HUES64 (cell line): ENCODE measurements at regions not wholly inside any gene's neighbourhood (a gene's known extent, or its start where the extent isn't known, plus 50 kb on each side); places are given as distances from the start of the nearest gene placed in this dataset.

Experiments
- H3K27ac ChIP-seq: 2 replicates; pipeline ENCODE4 v1.7.0; 2013; ENCODE audit warnings: low read depth, low read length, inconsistent platforms
- H3K27me3 ChIP-seq: 2 replicates; pipeline ENCODE4 v1.6.1; 2013; ENCODE audit warnings: mild to moderate bottlenecking, low read length; ENCODE audit not compliant: insufficient read depth
- H3K36me3 ChIP-seq: 2 replicates; pipeline ENCODE4 v1.6.1; 2013; ENCODE audit warnings: mild to moderate bottlenecking, low read length; ENCODE audit not compliant: insufficient read depth
- H3K4me1 ChIP-seq: 2 replicates; pipeline ENCODE4 v1.6.1; 2013; ENCODE audit warnings: mild to moderate bottlenecking, low read length, moderate library complexity; ENCODE audit not compliant: insufficient read depth
- H3K4me3 ChIP-seq: 2 replicates; pipeline ENCODE4 v1.5.1; 2013; ENCODE audit warnings: mild to moderate bottlenecking, low read length, moderate library complexity
- H3K9ac ChIP-seq: 2 replicates; pipeline ENCODE4 v1.6.1; 2013; ENCODE audit warnings: mild to moderate bottlenecking, low read depth, low read length
- H3K9me3 ChIP-seq: 2 replicates; pipeline ENCODE4 v1.6.1; 2013; ENCODE audit warnings: low read depth, low read length; ENCODE audit not compliant: insufficient read depth
- WGBS: fragments of 150-250, 120-280 bp; methylation state at CpG from one replicate; pipeline ENCODE4 v1.1.7; 2013; ENCODE audit warnings: missing lambda C conversion rate; 5-methylcytosine and 5-hydroxymethylcytosine counted together

DNA sequence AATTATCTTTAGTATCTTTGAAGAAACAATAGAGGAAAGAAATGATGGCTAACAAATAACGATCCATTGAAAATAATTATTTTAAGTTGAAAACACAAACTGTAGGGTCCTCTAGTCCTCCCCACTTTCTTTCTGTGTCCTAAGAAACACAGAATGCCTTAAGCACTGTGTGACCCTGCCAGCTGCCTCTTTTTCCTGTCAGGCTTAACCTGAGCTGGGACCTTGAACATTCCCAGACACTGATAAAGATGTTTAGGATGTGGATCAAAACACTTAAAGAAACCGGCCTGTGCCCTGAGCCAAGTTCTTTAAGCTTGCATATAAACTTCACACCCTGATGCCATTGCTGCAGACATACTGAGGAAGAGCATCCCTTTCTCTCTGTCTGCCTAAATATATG, 755.4 kb upstream of the VRK2 start:
- Histone ChIP-seq H3K27me3 (no peaks in the 10 kb centered on the region), H3K36me3 (no peaks in the 10 kb centered on the region), H3K4me3 (no peak overlapping the region), H3K9me3 (no peaks in the 10 kb centered on the region), H3K27ac (no peak overlapping the region), H3K4me1 (no peaks in the 10 kb centered on the region), H3K9ac (no peak overlapping the region)
- 78% methylated on average over 2 of the region's 2 CpGs for WGBS

DNA sequence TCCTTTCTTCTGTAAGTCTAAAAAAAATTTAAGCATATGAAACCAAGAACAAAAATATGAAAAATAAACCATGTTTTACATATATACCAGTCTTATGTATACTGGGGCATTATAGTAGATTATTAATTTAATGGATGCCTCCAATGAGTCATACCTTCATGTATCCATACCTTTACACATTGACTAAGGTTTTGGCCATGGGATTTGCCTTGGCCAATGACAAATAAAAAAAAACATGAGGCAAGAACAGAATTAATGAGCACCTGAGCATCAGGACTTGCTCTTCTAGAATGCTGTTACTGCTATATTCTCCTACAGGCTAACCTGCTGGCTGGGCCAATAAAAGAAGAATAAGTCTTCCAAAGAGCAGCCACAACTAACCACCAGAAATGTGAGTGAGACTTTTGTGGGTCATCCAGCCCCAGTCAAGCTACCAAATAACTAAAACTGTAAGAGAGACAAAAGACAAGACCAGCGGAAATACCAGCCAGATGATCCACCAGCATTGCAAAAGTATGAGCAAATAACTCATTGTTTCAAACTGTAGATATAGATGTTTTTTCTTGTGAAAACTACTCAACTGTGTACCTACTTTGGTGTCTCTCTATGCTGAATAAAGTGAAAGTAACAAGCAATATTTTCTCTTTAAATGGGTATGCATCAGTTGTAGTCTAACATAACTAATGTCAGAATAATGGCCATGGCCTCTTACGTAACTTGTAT, 749.6 kb upstream of the VRK2 start:
- Histone ChIP-seq H3K4me3 (no peak overlapping the region), H3K9ac (no peak overlapping the region), H3K27ac (no peak overlapping the region), H3K27me3 (no peaks in the 10 kb centered on the region), H3K36me3 (no peaks in the 10 kb centered on the region), H3K4me1 (no peaks in the 10 kb centered on the region), H3K9me3 (no peaks in the 10 kb centered on the region)
- WGBS: 90% methylated on average over 1 of the region's 2 CpGs

DNA sequence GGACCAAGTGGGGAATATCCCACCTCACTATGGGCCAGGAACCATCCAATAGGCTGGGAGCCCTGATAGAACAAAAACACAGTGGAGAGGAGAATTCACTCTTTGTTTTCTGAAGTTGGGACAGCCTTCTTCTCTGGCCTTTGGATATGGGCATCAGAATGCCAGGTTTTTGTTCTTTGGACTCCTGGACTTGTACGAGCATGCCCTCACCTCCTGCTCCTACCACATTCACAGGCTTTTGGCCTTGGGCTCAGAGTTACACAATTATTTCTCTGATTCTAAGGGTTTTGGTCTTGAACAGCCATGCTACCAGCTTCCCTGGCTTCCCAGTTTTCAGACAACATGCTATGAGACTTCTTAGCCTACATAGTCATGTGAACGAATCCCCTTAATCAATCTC, 732.9 kb upstream of the VRK2 start:
- no peaks in the 10 kb centered on the region for H3K27me3 ChIP-seq
- H3K4me3 ChIP-seq: no peak overlapping the region
- no peaks in the 10 kb centered on the region for H3K36me3 ChIP-seq
- H3K9me3 ChIP-seq: no peaks in the 10 kb centered on the region
- H3K27ac ChIP-seq: no peak overlapping the region
- WGBS: 93% methylated on average over 2 of the region's 2 CpGs
- no peaks in the 10 kb centered on the region for H3K4me1 ChIP-seq
- no peak overlapping the region for H3K9ac ChIP-seq

GRCh38 chr2:57314682-57315081, 731.9 kb upstream of the VRK2 start:
- Histone ChIP-seq H3K27ac (no peak overlapping the region), H3K36me3 (no peaks in the 10 kb centered on the region)

GRCh38 chr2:57330447-57330846, 716.2 kb upstream of the VRK2 start:
- H3K27ac ChIP-seq: no peak overlapping the region
- H3K4me3 ChIP-seq: no peak overlapping the region
- H3K4me1 ChIP-seq: peaks cover 5% of the 10 kb centered on the region; the same call in 1 of the 2 replicates
- H3K9me3 ChIP-seq: no peaks in the 10 kb centered on the region
- WGBS: no CpG with 5 or more reads among the region's 2 CpGs
- H3K36me3 ChIP-seq: no peaks in the 10 kb centered on the region
- no peaks in the 10 kb centered on the region for H3K27me3 ChIP-seq
- no peak overlapping the region for H3K9ac ChIP-seq

More at GRCh38 chr2:57314682-57315081, 731.9 kb upstream of the VRK2 start:
- Histone ChIP-seq H3K4me3 (no peak overlapping the region), H3K9me3 (no peaks in the 10 kb centered on the region), H3K9ac (no peak overlapping the region), H3K27me3 (no peaks in the 10 kb centered on the region), H3K4me1 (no peaks in the 10 kb centered on the region)

DNA sequence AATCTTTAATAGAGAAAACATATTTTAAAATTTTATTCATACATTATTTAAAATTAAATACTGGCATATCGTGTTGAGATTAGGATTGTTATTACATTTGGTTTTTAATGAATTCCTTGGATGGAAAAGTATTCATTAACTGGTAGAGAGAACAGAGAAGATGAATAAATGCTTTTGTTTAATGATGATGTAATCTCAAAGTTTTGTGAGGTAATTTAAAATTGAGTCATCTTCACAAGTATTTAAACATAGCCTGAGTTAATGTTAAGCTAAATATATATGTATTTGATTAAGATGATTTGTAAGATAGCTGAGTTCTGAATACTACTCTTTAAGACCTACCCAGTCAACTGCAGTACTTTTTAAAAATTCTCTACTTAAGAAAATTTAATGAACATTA, 713.4 kb upstream of the VRK2 start:
- Histone ChIP-seq H3K4me3 (no peak overlapping the region), H3K9ac (no peak overlapping the region), H3K27ac (no peak overlapping the region), H3K9me3 (no peaks in the 10 kb centered on the region), H3K36me3 (no peaks in the 10 kb centered on the region), H3K27me3 (no peaks in the 10 kb centered on the region), H3K4me1 (peaks cover 5% of the 10 kb centered on the region; the same call in 1 of the 2 replicates)
- 100% methylated on average over 1 of the region's 1 CpG for WGBS

GRCh38 chr2:57343391-57344006, 703.1 kb upstream of the VRK2 start:
- no peaks in the 10 kb centered on the region for H3K36me3 ChIP-seq
- H3K4me1 ChIP-seq: no peaks in the 10 kb centered on the region
- no peak overlapping the region for H3K27ac ChIP-seq
- no peaks in the 10 kb centered on the region for H3K9me3 ChIP-seq
- no CpG with 5 or more reads among the region's 1 CpG for WGBS
- H3K4me3 ChIP-seq: no peak overlapping the region
- no peak overlapping the region for H3K9ac ChIP-seq
- no peaks in the 10 kb centered on the region for H3K27me3 ChIP-seq

DNA sequence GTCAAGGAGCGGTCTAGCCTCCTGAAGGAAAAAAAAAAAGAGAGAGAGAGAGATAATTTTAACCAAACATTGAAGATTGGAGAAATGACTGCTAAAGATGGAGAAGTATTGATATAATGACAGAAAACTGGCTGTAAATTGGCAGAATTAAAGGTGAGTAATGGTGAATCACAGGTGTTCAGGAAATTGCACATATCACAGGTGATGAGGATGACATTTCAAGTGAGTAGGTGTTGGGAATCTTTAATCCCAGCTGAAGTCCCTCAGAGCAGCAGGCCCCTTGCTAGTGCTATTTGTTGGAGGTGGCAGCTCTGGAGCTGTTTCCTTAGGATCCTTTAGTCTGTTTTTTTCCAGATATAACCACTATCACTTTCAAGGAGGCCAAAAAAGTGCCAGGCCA, 678.4 kb upstream of the VRK2 start:
- WGBS: 96% methylated on average over 1 of the region's 1 CpG
- H3K9me3 ChIP-seq: no peaks in the 10 kb centered on the region

DNA sequence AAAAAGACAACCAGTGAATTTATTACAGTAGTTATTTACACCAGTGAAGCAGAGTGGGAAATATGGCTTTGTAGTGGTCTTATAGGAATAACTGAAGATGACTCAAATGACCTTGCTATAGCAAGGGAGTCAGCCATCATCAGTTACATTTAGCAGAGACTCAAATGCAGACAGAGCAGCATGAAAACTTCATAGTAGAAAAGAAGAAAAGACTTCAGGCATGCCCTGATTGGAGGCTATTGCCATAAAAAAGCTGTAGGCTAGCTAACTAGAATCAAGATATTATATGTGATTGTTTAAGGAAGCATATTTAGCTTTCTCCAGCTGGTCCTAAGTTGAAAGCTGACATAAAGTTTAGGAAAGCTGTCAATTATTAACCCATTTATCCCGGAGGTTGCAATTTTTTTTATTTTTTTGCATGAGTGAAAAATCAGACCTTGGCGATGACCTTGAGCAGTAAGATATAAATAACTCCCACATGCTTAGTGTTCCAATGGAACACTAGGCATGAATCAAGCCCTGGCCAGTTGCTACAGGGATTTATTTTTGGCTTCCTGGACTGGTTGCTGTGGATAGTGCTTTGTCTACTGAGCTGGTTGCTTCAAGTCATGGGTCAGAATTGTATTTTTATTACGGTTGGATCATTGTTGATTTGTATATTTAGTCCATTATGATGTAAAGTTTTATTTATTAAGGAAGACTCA, 675.6 kb upstream of the VRK2 start:
- Histone ChIP-seq H3K27ac (no peak overlapping the region), H3K27me3 (no peaks in the 10 kb centered on the region), H3K4me3 (no peak overlapping the region), H3K9me3 (no peaks in the 10 kb centered on the region), H3K36me3 (no peaks in the 10 kb centered on the region), H3K9ac (no peak overlapping the region), H3K4me1 (peaks cover 7% of the 10 kb centered on the region; the same call in 1 of the 2 replicates)
- 92% methylated on average over 2 of the region's 3 CpGs for WGBS

More for the DNA sequence above, 678.4 kb upstream of the VRK2 start:
- Histone ChIP-seq H3K9ac (no peak overlapping the region), H3K27me3 (no peaks in the 10 kb centered on the region), H3K27ac (no peak overlapping the region), H3K4me3 (no peak overlapping the region), H3K36me3 (no peaks in the 10 kb centered on the region), H3K4me1 (peaks cover 7% of the 10 kb centered on the region; the same call in 1 of the 2 replicates)

- Histone ChIP-seq H3K4me1 (peaks cover 7% of the 10 kb centered on the region; the same call in 1 of the 2 replicates), H3K27me3 (no peaks in the 10 kb centered on the region), H3K4me3 (no peak overlapping the region), H3K27ac (no peak overlapping the region), H3K9me3 (no peaks in the 10 kb centered on the region), H3K9ac (no peak overlapping the region), H3K36me3 (no peaks in the 10 kb centered on the region)
- WGBS: 90% methylated on average over 2 of the region's 2 CpGs
Measured at GRCh38 chr2:57372237-57372984, 674.2 kb upstream of the VRK2 start.

GRCh38 chr2:57373530-57373929, 673.1 kb upstream of the VRK2 start:
- Histone ChIP-seq H3K27ac (no peak overlapping the region), H3K4me1 (peaks cover 7% of the 10 kb centered on the region; the same call in 1 of the 2 replicates), H3K36me3 (no peaks in the 10 kb centered on the region), H3K9me3 (no peaks in the 10 kb centered on the region), H3K4me3 (no peak overlapping the region), H3K9ac (no peak overlapping the region), H3K27me3 (no peaks in the 10 kb centered on the region)
- WGBS: 92% methylated on average over 3 of the region's 3 CpGs
